K562 (cell line): ENCODE measurements at regions not wholly inside any gene's neighbourhood (a gene's known extent, or its start where the extent isn't known, plus 50 kb on each side); places are given as distances from the start of the nearest gene placed in this dataset.

ENCODE experiments used
- ARID3A ChIP-seq: IDR thresholded peaks from 2 replicates; pipeline ENCODE4 v1.6.1; 2012; ENCODE audit warnings: low read depth, low read length, improper control_type of control experiment, borderline replicate concordance
- EP300 ChIP-seq: IDR thresholded peaks from 2 replicates; pipeline ENCODE4 v1.6.1; 2012; ENCODE audit warnings: low read length, improper control_type of control experiment
- NFE2 ChIP-seq: IDR thresholded peaks from 2 replicates; pipeline ENCODE4 v1.6.1; 2014; ENCODE audit warnings: antibody characterized with exemption, low read depth
- RFX5 ChIP-seq: IDR thresholded peaks from 2 replicates; pipeline ENCODE4 v1.6.1; 2011; ENCODE audit warnings: low read depth, mild to moderate bottlenecking, improper control_type of control experiment, low read length

- TF ChIP-seq RFX5 (no peak), ARID3A (no peak), NFE2 (no peak), EP300 (no peak)
Observed at GRCh38 chr20:58077282-58077681, 151.2 kb downstream of the ANKRD60 start.
